ENCODE measurements at regions not wholly inside any gene's neighbourhood (a gene's known extent, or its start where the extent isn't known, plus 50 kb on each side); places are given as distances from the start of the nearest gene placed in this dataset.

- Histone ChIP-seq H3K4me1 (no peaks in the 10 kb centered on the region), H3K27ac (no peak overlapping the region), H3K36me3 (no peaks in the 10 kb centered on the region), H3K9me3 (no peaks in the 10 kb centered on the region), H3K4me3 (no peak overlapping the region), H3K27me3 (ENCODE audit: low read depth) (no peaks in the 10 kb centered on the region)
- TF ChIP-seq CTCF (IDR thresholded peaks at IDR 0.05): no peak
- ATAC-seq: no peak
- intact Hi-C loops (cut with DNase I): no loop called here
- no peak for DNase-seq
Measured at GRCh38 chr9:15361737-15362136, 54.7 kb upstream of the TTC39B start.

- no peak overlapping the region for H3K27ac ChIP-seq
- H3K36me3 ChIP-seq: no peaks in the 10 kb centered on the region
- no peak overlapping the region for H3K4me3 ChIP-seq
- DNase-seq (peak; percentile 61), ATAC-seq (no peak)
- no peak for TF ChIP-seq CTCF (IDR thresholded peaks at IDR 0.05)
- intact Hi-C loops (cut with DNase I): no loop called here
- no peaks in the 10 kb centered on the region for H3K9me3 ChIP-seq
- H3K4me1 ChIP-seq: no peaks in the 10 kb centered on the region
- no peaks in the 10 kb centered on the region for H3K27me3 ChIP-seq (ENCODE audit: low read depth)
Measured at GRCh38 chr9:15357050-15357653, 50.1 kb upstream of the TTC39B start.

All from lower lobe of right lung (tissue), 2 donors.